SK-N-MC (cell line): ENCODE measurements at regions not wholly inside any gene's neighbourhood (a gene's known extent, or its start where the extent isn't known, plus 50 kb on each side); places are given as distances from the start of the nearest gene placed in this dataset.

Source experiments
- EZH2 ChIP-seq: fragments of 200-600 bp; sonication (generic); IDR thresholded peaks from one replicate; pipeline ENCODE4 v1.6.1; 2017; ENCODE audit warnings: antibody characterized with exemption
- FOXP2 ChIP-seq: optimal IDR thresholded peaks from 2 replicates; pipeline ENCODE3; 2011; ENCODE audit warnings: mild to moderate bottlenecking, moderate library complexity; ENCODE audit not compliant: insufficient read depth; ENCODE audit errors: extremely low read length, control extremely low read depth
- POLR2AphosphoS5 ChIP-seq: IDR thresholded peaks from 2 replicates; pipeline ENCODE4 v1.6.1; 2012; ENCODE audit warnings: mild to moderate bottlenecking, low read depth, low read length, borderline replicate concordance

DNA sequence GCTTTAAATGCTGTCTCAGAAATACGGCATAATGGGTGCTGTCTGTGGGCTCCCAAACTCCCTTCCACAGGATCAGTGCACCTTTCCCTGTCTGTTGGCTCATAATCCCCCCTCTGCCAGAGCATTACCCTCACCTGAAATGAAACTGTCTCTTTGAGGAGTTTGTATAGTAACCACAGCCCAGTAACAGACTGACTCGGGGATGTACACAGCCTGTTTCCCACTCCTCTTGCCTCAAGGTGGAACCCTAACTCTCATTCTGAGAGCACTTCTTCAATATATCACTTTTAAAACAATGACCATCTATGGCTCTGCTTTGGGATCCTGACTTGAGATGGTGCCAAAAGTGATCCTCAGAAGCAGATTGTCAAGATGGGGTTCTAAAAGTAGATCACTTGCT is 332.5 kb downstream of the AMY1C start:
- no peak for TF ChIP-seq EZH2
- no peak for TF ChIP-seq POLR2AphosphoS5
- no peak for TF ChIP-seq FOXP2
